ENCODE measurements at regions not wholly inside any gene's neighbourhood (a gene's known extent, or its start where the extent isn't known, plus 50 kb on each side); places are given as distances from the start of the nearest gene placed in this dataset.
"Not testable (repeated sequence)": the region's sequence is repeated elsewhere in the genome, so short reads cannot be mapped to it uniquely, and the experiment has no call there.

DNA sequence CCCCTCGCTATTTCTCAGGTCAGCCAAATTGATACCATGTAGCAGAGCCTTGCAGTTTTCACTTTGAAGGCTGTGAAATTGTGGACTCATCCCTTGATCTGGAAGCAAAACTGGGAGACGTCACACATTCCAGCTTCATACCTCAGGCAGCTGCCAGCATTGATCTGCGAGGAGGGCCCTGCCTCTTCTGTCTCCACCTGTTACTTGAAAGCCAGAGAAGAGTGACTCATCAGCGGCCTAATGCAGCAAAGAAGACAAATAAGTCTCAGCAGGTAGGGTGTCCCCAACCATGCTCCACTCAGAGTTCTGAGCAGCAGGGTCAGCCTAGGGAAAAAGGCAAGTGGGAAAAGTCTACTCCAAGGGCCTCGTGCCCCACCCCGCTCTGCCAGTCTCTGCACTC lies 69.4 kb upstream of the BMP2 start:
- DNase-seq (ENCODE audit: low spot score in 2 of 2), result peak in 1 of 2 donors; percentile 31
- WGBS, 2 donors, result 56 to 58% methylated on average over 6 of the region's 6 CpGs
- intact Hi-C loops (cut with DNase I; ENCODE audit: low total_unique reads), result no loop called here
- TF ChIP-seq POLR2A (IDR thresholded peaks at IDR 0.05), result no peak
- TF ChIP-seq, protein P1, sequence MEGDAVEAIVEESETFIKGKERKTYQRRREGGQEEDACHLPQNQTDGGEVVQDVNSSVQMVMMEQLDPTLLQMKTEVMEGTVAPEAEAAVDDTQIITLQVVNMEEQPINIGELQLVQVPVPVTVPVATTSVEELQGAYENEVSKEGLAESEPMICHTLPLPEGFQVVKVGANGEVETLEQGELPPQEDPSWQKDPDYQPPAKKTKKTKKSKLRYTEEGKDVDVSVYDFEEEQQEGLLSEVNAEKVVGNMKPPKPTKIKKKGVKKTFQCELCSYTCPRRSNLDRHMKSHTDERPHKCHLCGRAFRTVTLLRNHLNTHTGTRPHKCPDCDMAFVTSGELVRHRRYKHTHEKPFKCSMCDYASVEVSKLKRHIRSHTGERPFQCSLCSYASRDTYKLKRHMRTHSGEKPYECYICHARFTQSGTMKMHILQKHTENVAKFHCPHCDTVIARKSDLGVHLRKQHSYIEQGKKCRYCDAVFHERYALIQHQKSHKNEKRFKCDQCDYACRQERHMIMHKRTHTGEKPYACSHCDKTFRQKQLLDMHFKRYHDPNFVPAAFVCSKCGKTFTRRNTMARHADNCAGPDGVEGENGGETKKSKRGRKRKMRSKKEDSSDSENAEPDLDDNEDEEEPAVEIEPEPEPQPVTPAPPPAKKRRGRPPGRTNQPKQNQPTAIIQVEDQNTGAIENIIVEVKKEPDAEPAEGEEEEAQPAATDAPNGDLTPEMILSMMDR (IDR thresholded peaks at IDR 0.05), result no peak
- no peak overlapping the region for H3K4me3 ChIP-seq (ENCODE audit: low read depth, poor library complexity, severe bottlenecking)

DNA sequence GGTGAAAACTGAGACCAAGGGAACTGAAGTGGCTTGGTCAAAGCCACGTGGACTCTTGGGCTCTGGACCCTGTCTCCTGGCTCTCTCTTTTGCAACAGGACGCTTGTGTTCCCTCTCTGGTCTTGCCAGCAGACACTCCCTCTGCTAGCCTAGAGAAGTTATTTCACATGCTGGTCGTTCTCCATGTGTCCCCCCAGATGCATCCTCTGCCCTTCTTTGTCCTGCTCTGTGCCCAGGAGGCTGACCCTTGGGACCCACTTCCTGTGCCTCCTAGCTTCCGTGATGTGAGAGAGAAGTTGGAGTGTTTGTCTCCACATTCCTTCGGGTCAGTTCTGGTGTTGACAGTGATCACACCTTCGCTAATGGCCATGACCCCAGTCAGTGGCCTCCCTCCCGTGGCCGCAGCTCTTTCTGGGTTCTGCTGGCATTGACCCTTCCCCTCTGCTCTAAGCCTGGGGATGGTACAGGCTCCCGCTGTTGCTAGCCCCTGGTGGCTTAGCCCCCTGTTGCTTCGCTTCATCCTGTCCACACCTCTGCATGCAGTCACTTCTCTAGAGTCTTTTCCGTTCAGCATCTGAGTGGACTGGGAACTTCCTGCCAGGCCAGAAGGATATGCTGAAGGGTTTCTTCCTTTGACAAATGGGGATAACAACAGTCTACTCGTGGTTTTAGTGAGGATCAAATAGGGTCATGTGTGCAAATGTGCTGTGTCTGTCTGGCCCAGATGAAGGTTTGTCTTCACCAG lies 70.1 kb upstream of the BMP2 start:
- H3K4me3 ChIP-seq (ENCODE audit: low read depth, poor library complexity, severe bottlenecking), result no peak overlapping the region
- WGBS, 2 donors, result 79 to 82% methylated on average over 12 of the region's 12 CpGs
- DNase-seq (ENCODE audit: low spot score in 2 of 2), result no peak
- TF ChIP-seq POLR2A (IDR thresholded peaks at IDR 0.05), result no peak
- TF ChIP-seq, protein P1 (IDR thresholded peaks at IDR 0.05), result no peak
- intact Hi-C loops (cut with DNase I; ENCODE audit: low total_unique reads), result no loop called here

DNA sequence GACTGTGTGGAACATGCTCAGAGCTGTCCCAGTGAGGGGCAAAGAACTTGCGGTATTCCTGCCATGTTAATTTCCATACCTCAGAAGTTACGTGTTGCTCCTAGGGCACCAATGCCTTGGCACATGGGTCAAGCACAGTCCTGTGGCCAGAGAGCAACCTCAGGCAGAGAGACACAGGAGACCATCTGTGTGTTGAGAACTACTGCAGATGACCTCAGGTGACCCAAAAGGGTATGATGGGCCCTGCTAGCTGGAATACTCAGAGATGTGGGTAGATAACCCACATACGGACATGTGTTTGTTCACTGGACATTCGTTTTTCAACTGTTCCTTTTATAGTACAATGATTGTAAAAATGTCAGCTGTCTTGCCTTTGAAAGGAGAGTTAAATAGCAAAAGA lies 71.5 kb upstream of the BMP2 start:
- H3K4me3 ChIP-seq (ENCODE audit: low read depth, poor library complexity, severe bottlenecking), result no peak overlapping the region
- intact Hi-C loops (cut with DNase I; ENCODE audit: low total_unique reads), result no loop called here
- TF ChIP-seq, protein P1 (IDR thresholded peaks at IDR 0.05), result no peak
- no peak for TF ChIP-seq POLR2A (IDR thresholded peaks at IDR 0.05)

DNA sequence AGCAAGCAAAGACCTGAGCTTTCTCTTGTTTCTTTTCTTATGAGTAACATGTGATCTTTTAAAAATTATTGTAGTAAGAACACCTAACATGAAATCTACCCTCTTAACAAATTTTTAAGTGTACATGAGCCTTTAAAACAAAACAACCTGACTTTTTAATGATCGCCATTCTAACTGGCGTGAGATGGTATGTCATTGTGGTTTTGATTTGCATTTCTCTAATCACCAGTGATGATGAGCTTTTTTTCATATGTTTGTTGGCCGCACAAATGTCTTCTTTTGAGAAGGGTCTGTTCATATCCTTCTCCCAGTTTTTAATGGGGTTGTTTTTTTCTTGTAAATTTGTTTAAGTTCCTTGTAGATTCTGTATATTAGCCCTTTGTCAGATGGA lies 73.7 kb upstream of the BMP2 start:
- WGBS, 2 donors, result 79% methylated on average over 3 of the region's 3 CpGs
- H3K4me3 ChIP-seq (ENCODE audit: low read depth, poor library complexity, severe bottlenecking); DNase-seq (ENCODE audit: low spot score in 2 of 2); intact Hi-C loops (cut with DNase I; ENCODE audit: low total_unique reads): not testable (repeated sequence)

More for the DNA sequence above, 71.5 kb upstream of the BMP2 start:
- WGBS, 2 donors, result 86 to 92% methylated on average over 4 of the region's 4 CpGs
- no peak for DNase-seq (ENCODE audit: low spot score in 2 of 2)

DNA sequence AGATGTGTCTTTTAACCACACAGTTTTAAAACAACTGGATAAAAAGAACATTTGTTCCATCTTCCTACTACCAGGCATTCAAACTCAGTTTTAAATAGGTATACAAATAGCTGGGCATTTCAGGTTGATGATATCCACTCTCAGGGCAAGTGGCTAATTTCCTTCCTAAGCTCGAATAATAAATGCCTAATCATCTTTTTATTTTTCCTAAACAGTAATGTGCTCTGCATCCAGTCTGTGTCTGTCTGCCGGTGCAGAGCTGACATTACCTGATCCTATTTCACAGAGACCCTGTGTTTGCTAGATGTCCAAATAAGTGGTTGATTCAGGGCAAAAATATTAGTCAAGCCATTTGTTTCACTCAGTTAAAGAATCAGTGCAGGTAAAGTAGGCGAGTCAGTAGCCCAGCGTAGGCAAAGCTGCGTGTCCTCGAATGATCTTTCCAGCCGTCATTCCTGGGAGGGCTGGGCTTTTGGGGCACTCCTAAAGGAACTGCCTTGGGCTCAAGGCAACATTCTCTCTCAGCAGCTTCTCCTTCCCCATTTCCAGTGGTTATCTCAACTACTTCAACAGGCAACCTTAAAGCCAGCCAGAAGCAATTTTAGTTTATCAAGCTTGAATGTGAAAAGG lies 74.2 kb upstream of the BMP2 start:
- WGBS, 2 donors, result 53 to 61% methylated on average over 7 of the region's 7 CpGs
- intact Hi-C loops (cut with DNase I; ENCODE audit: low total_unique reads), result no loop called here
- H3K4me3 ChIP-seq (ENCODE audit: low read depth, poor library complexity, severe bottlenecking), result no peak overlapping the region
- DNase-seq (ENCODE audit: low spot score in 2 of 2), result no peak
- no peak for TF ChIP-seq POLR2A (IDR thresholded peaks at IDR 0.05)
- TF ChIP-seq, protein P1 (IDR thresholded peaks at IDR 0.05), result no peak

DNA sequence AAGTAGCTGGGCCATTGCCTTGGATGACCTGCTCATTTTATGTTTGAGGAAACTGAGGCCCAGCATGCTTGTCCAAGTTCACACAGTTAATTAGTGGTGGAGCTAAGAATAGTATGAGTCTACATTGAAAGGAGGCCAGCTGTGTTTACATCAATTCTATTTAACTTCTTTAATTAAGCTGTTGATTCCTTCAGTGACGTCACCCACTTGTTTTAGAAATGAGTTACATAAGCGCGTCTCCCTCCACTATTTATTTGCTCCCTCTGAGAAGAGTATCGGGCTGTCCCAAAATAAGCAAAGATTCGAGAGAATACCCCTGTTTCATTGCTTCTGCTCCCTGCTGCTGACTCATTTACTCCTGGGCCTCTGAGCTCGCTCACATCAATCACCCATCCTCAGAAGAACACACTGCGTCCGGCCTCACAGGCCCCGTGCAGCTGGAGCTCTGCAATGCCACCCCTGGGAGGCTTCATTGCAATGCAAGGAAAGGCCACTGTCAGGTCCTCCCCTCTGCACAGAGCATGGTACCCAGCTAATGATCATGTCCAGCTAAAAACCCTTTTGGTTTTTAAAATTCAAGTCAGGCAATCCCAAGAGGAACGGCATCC lies 74.8 kb upstream of the BMP2 start:
- DNase-seq (ENCODE audit: low spot score in 2 of 2), result no peak
- WGBS, 2 donors, result 62 to 71% methylated on average over 10 of the region's 10 CpGs
- intact Hi-C loops (cut with DNase I; ENCODE audit: low total_unique reads), result no loop called here
- H3K4me3 ChIP-seq (ENCODE audit: low read depth, poor library complexity, severe bottlenecking), result no peak overlapping the region
- TF ChIP-seq, protein P1 (IDR thresholded peaks at IDR 0.05), result no peak
- no peak for TF ChIP-seq POLR2A (IDR thresholded peaks at IDR 0.05)
